ENCODE measurements at regions not wholly inside any gene's neighbourhood (a gene's known extent, or its start where the extent isn't known, plus 50 kb on each side); places are given as distances from the start of the nearest gene placed in this dataset.

DNA sequence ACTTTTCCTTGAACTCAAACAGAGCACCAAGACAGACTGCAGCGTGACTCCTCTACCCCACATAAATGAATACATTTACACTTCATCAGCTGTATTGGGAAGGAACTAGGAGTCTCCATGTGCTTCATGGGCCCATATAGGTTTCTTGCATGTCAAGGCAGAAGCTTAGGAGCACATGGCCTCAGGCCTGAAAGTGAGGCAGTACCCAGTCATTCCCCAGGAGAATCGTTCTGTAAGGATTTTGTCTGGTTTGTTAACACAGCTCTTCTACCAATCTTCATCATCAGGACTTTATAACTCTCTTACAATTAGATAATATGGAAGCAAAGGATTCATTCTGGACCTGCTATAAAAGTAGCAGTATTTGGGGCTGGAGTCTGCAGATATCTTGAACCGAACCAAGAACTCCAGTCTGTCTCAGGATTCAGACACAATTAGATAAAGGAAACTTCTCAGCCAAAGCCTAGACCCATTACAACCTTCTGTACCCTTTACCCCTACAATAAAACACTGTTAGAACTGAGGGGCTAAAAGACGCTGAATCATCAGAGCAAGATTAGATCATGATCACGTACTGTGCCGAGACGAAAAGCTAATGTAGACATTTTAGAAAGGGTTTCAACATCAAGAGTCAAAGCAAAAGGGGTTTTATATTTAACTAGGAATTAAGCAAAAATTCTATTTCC, 385.5 kb upstream of the SLC30A5 start:
- TF ChIP-seq POLR2A (IDR thresholded peaks at IDR 0.05): no peak
- TF ChIP-seq, protein P1, sequence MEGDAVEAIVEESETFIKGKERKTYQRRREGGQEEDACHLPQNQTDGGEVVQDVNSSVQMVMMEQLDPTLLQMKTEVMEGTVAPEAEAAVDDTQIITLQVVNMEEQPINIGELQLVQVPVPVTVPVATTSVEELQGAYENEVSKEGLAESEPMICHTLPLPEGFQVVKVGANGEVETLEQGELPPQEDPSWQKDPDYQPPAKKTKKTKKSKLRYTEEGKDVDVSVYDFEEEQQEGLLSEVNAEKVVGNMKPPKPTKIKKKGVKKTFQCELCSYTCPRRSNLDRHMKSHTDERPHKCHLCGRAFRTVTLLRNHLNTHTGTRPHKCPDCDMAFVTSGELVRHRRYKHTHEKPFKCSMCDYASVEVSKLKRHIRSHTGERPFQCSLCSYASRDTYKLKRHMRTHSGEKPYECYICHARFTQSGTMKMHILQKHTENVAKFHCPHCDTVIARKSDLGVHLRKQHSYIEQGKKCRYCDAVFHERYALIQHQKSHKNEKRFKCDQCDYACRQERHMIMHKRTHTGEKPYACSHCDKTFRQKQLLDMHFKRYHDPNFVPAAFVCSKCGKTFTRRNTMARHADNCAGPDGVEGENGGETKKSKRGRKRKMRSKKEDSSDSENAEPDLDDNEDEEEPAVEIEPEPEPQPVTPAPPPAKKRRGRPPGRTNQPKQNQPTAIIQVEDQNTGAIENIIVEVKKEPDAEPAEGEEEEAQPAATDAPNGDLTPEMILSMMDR (IDR thresholded peaks at IDR 0.05 in 8 of 11, conservative IDR thresholded peaks at IDR 0.05 in 3 of 11): no peak
- TF ChIP-seq POLR2AphosphoS5 (IDR thresholded peaks at IDR 0.05): no peak
